H1 (cell line): ENCODE measurements at regions not wholly inside any gene's neighbourhood (a gene's known extent, or its start where the extent isn't known, plus 50 kb on each side); places are given as distances from the start of the nearest gene placed in this dataset.

Experiments
- BCL11A ChIP-seq, 2 experiments: IDR thresholded peaks; one replicate each; pipeline ENCODE4 v1.6.1; 2011; ENCODE audit warnings: low read depth in 2 of 2, low read length in 2 of 2, mild to moderate bottlenecking in 2 of 2
- CEBPB ChIP-seq: IDR thresholded peaks from 2 replicates; pipeline ENCODE4 v1.6.1; 2012; ENCODE audit warnings: low read depth, low read length
- CHD1 ChIP-seq: IDR thresholded peaks from 2 replicates; pipeline ENCODE4 v1.6.1; 2012; ENCODE audit warnings: low read depth, low read length, improper control_type of control experiment
- HDAC2 ChIP-seq, 2 experiments: fragments of 300-600 bp in 1 of 2; sonication (generic) in 1 of 2; IDR thresholded peaks; 2 replicates each; pipeline ENCODE4 v1.6.1; 2011 to 2012; ENCODE audit warnings: low read depth in 2 of 2, low read length in 2 of 2, mild to moderate bottlenecking in 2 of 2, moderate library complexity in 2 of 2, borderline replicate concordance in 1 of 2, inconsistent platforms in 1 of 2
- POLR2A ChIP-seq, 2 experiments: IDR thresholded peaks; 1 replicate in 1 of 2; 2 replicates in 1 of 2; pipeline ENCODE4 v1.6.1; 2011; ENCODE audit warnings: low read depth in 2 of 2, low read length in 2 of 2, mild to moderate bottlenecking in 2 of 2; ENCODE audit errors: control extremely low read depth in 1 of 2
- POLR2AphosphoS5 ChIP-seq: IDR thresholded peaks from 2 replicates; pipeline ENCODE4 v1.6.1; 2011; ENCODE audit warnings: low read depth, low read length
- RXRA ChIP-seq: IDR thresholded peaks from 2 replicates; pipeline ENCODE4 v1.6.1; 2011; ENCODE audit warnings: low read depth, mild to moderate bottlenecking, low read length, moderate library complexity; ENCODE audit not compliant: insufficient read depth
- SP1 ChIP-seq: IDR thresholded peaks from 2 replicates; pipeline ENCODE4 v1.6.1; 2011; ENCODE audit warnings: low read depth, low read length
- YY1 ChIP-seq: IDR thresholded peaks from 2 replicates; pipeline ENCODE4 v1.6.1; 2011; ENCODE audit warnings: low read depth, mild to moderate bottlenecking, low read length
- TF ChIP-seq, protein P1 (sequence below): IDR thresholded peaks from 2 replicates; pipeline ENCODE4 v1.6.1; 2011; ENCODE audit warnings: low read depth, mild to moderate bottlenecking, low read length; ENCODE audit not compliant: insufficient read depth
- TF ChIP-seq, protein P2 (sequence below), 3 experiments: IDR thresholded peaks; 1 replicate in 2 of 3; 2 replicates in 1 of 3; pipeline versions ENCODE4 v1.5.1 to v1.6.1; 2011; ENCODE audit warnings: low read length in 3 of 3, mild to moderate bottlenecking in 3 of 3, inconsistent platforms in 2 of 3, low read depth in 1 of 3, moderate library complexity in 1 of 3; ENCODE audit not compliant: insufficient read depth in 1 of 3; ENCODE audit errors: control extremely low read depth in 1 of 3

- no peak for TF ChIP-seq POLR2A (IDR thresholded peaks at IDR 0.05; ENCODE audit: control extremely low read depth in 1 of 2, low read depth in 2 of 2, low read length in 2 of 2)
- TF ChIP-seq, protein P1, sequence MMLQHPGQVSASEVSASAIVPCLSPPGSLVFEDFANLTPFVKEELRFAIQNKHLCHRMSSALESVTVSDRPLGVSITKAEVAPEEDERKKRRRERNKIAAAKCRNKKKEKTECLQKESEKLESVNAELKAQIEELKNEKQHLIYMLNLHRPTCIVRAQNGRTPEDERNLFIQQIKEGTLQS = no peak
- TF ChIP-seq, protein P2, sequence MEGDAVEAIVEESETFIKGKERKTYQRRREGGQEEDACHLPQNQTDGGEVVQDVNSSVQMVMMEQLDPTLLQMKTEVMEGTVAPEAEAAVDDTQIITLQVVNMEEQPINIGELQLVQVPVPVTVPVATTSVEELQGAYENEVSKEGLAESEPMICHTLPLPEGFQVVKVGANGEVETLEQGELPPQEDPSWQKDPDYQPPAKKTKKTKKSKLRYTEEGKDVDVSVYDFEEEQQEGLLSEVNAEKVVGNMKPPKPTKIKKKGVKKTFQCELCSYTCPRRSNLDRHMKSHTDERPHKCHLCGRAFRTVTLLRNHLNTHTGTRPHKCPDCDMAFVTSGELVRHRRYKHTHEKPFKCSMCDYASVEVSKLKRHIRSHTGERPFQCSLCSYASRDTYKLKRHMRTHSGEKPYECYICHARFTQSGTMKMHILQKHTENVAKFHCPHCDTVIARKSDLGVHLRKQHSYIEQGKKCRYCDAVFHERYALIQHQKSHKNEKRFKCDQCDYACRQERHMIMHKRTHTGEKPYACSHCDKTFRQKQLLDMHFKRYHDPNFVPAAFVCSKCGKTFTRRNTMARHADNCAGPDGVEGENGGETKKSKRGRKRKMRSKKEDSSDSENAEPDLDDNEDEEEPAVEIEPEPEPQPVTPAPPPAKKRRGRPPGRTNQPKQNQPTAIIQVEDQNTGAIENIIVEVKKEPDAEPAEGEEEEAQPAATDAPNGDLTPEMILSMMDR (IDR thresholded peaks at IDR 0.05; ENCODE audit: control extremely low read depth in 1 of 3, insufficient read depth in 1 of 3, low read depth in 1 of 3, low read length in 3 of 3) = no peak
- no peak for TF ChIP-seq CHD1
- no peak for TF ChIP-seq CEBPB
- no peak for TF ChIP-seq SP1
- TF ChIP-seq POLR2AphosphoS5 = no peak
- TF ChIP-seq YY1 = no peak
- TF ChIP-seq BCL11A (IDR thresholded peaks at IDR 0.05; ENCODE audit: low read depth in 2 of 2, low read length in 2 of 2) = no peak
- no peak for TF ChIP-seq RXRA
- TF ChIP-seq HDAC2 (IDR thresholded peaks at IDR 0.05; ENCODE audit: borderline replicate concordance in 1 of 2, low read depth in 2 of 2, low read length in 2 of 2) = no peak
Observed at GRCh38 chr3:132241776-132242514, 75.3 kb upstream of the ACP3 start.
